HCT116 (cell line): ENCODE measurements at regions not wholly inside any gene's neighbourhood (a gene's known extent, or its start where the extent isn't known, plus 50 kb on each side); places are given as distances from the start of the nearest gene placed in this dataset.

Source experiments
- ATAC-seq: fragments of 200-7000 bp; cut with Tn5 transposase; 2 replicates; pipeline ENCODE4 v1.9.1; 2020; ENCODE audit warnings: mild to moderate bottlenecking, moderate library complexity
- BruUV-seq: library from RNA; stranded (reverse); fragments of 400-500 nt; replicated peaks from 2 replicates; lab custom pipeline; 2021; lab: Mats Ljungman, UMichigan
- CTCF ChIA-PET: fragments of 300-600 bp; sonication (Branson Sonifier 250); formaldehyde crosslinking; loops from one replicate; lab custom pipeline; 2021; ENCODE audit warnings: antibody characterized with exemption; lab: Charles Lee
- POLR2A ChIA-PET: fragments of 300-600, 350-600 bp; sonication (Branson Sonifier 250); formaldehyde crosslinking; loops from one replicate; lab custom pipeline; 2021; ENCODE audit warnings: antibody characterized with exemption; lab: Charles Lee
- RAD21 ChIA-PET, 2 experiments: fragments of 300-600 bp; sonication (Branson Sonifier 250); formaldehyde crosslinking; loops; one replicate each; lab custom pipeline; 2023; ENCODE audit warnings: low total read pairs in 2 of 2; ENCODE audit not compliant: uncharacterized antibody in 2 of 2, unreplicated experiment in 2 of 2, low non-redundant PET in 1 of 2; lab: Charles Lee
- DNase-seq: peaks from one replicate; pipeline ENCODE4 v3.0.0-alpha.2; 2010; ENCODE audit warnings: low read depth, low spot score
- H2AFZ ChIP-seq: fragments of 200-600 bp; shearing (Covaris generic), sonication (generic); 2 replicates; pipeline ENCODE4 v1.6.1; 2017; ENCODE audit warnings: low read depth, mixed run types, mixed read lengths, antibody characterized with exemption, low read length; ENCODE audit not compliant: poor library complexity, severe bottlenecking
- H3K27ac ChIP-seq: 2 replicates; pipeline ENCODE4 v1.5.1; 2012; ENCODE audit warnings: low read depth, low read length
- H3K27me3 ChIP-seq: fragments of 200-600 bp; sonication (generic); 2 replicates; pipeline ENCODE4 v1.6.1; 2016; ENCODE audit warnings: mixed run types, low read length, mixed read lengths; ENCODE audit not compliant: insufficient read depth
- H3K36me3 ChIP-seq, 2 experiments: fragments of 200-500 bp in 1 of 2; fragments of 200-600 bp in 1 of 2; sonication (Bioruptor generic) in 1 of 2; sonication (generic) in 1 of 2; 2 replicates each; pipeline versions ENCODE4 v1.5.1 to v1.6.1; 2014 to 2016; ENCODE audit warnings: low read length in 2 of 2, inconsistent platforms in 1 of 2, mixed read lengths in 1 of 2, mixed run types in 1 of 2; ENCODE audit not compliant: insufficient read depth in 2 of 2, control insufficient read depth in 1 of 2
- H3K4me1 ChIP-seq, 2 experiments: fragments of 200-600 bp in 1 of 2; sonication (generic) in 1 of 2; 2 replicates each; pipeline versions ENCODE4 v1.5.1 to v1.6.1; 2012 to 2017; ENCODE audit warnings: low read length in 2 of 2, inconsistent platforms in 1 of 2, mild to moderate bottlenecking in 1 of 2, mixed read lengths in 1 of 2, mixed run types in 1 of 2, moderate library complexity in 1 of 2; ENCODE audit not compliant: insufficient read depth in 2 of 2, control insufficient read depth in 1 of 2
- H3K4me2 ChIP-seq: fragments of 200-600 bp; sonication (generic); 2 replicates; pipeline ENCODE4 v1.6.1; 2017; ENCODE audit warnings: mixed run types, low read length, mixed read lengths
- H3K4me3 ChIP-seq, 2 experiments: fragments of 200-600 bp in 1 of 2; sonication (generic) in 1 of 2; replicated peaks in 1 of 2; 2 replicates each; pipeline ENCODE4 v1.5.1; 2011 to 2016; ENCODE audit warnings: low read length in 2 of 2, control low read depth in 1 of 2, low read depth in 1 of 2, mild to moderate bottlenecking in 1 of 2, mixed read lengths in 1 of 2, mixed run types in 1 of 2
- H3K79me2 ChIP-seq: fragments of 200-600 bp; sonication (generic); 2 replicates; pipeline ENCODE4 v1.6.1; 2017; ENCODE audit warnings: mild to moderate bottlenecking, mixed run types, low read length, moderate library complexity, mixed read lengths; ENCODE audit not compliant: insufficient read depth
- H3K9ac ChIP-seq: fragments of 200-600 bp; sonication (generic); 2 replicates; pipeline ENCODE4 v1.6.1; 2016; ENCODE audit warnings: low read length, mixed read lengths
- H3K9me2 ChIP-seq: fragments of 200-600 bp; sonication (generic), shearing (Covaris generic); 2 replicates; pipeline ENCODE4 v1.6.1; 2017; ENCODE audit warnings: mixed run types, mild to moderate bottlenecking, moderate library complexity; ENCODE audit not compliant: insufficient read depth
- H3K9me3 ChIP-seq, 2 experiments: fragments of 200-500 bp in 1 of 2; fragments of 200-600 bp in 1 of 2; sonication (Bioruptor generic) in 1 of 2; sonication (generic) in 1 of 2; 2 replicates each; pipeline ENCODE4 v1.6.1; 2014 to 2017; ENCODE audit warnings: low read length in 2 of 2, mixed read lengths in 2 of 2, inconsistent platforms in 1 of 2, low read depth in 1 of 2, mild to moderate bottlenecking in 1 of 2, mixed run types in 1 of 2, moderate library complexity in 1 of 2; ENCODE audit not compliant: control insufficient read depth in 1 of 2, insufficient read depth in 1 of 2
- H4K20me1 ChIP-seq: fragments of 200-600 bp; sonication (generic), shearing (Covaris generic); 2 replicates; pipeline ENCODE4 v1.6.1; 2017; ENCODE audit warnings: mixed run types, mild to moderate bottlenecking, moderate library complexity; ENCODE audit not compliant: insufficient read depth
- ATF3 ChIP-seq: IDR thresholded peaks from 2 replicates; pipeline ENCODE4 v1.6.1; 2012
- CBX3 ChIP-seq: IDR thresholded peaks from 2 replicates; pipeline ENCODE4 v1.6.1; 2012; ENCODE audit warnings: low read depth
- CEBPB ChIP-seq: IDR thresholded peaks from 2 replicates; pipeline ENCODE4 v1.6.1; 2012; ENCODE audit warnings: low read depth
- CTCF ChIP-seq, 3 experiments: fragments of 200-600 bp in 1 of 3; sonication (generic) in 1 of 3; IDR thresholded peaks in 2 of 3; conservative IDR thresholded peaks in 1 of 3; 2 replicates each; pipeline ENCODE4 v1.5.1; 2012 to 2017; ENCODE audit warnings: low read depth in 2 of 3, low read length in 2 of 3, antibody characterized with exemption in 1 of 3, borderline replicate concordance in 1 of 3, control low read depth in 1 of 3, mild to moderate bottlenecking in 1 of 3, mixed read lengths in 1 of 3, mixed run types in 1 of 3, moderate library complexity in 1 of 3; ENCODE audit not compliant: insufficient read depth in 1 of 3
- EZH2 ChIP-seq: fragments of 200-600 bp; sonication (generic); IDR thresholded peaks from 2 replicates; pipeline ENCODE4 v1.6.1; 2017; ENCODE audit warnings: antibody characterized with exemption, mixed run types
- EZH2phosphoT487 ChIP-seq: fragments of 200-600 bp; IDR thresholded peaks from 2 replicates; pipeline ENCODE4 v1.6.1; 2018; ENCODE audit warnings: antibody characterized with exemption, borderline replicate concordance
- FOSL1 ChIP-seq: IDR thresholded peaks from 2 replicates; pipeline ENCODE4 v1.6.1; 2012; ENCODE audit warnings: low read depth
- POLR2A ChIP-seq: IDR thresholded peaks from 2 replicates; pipeline ENCODE4 v1.7.0; 2011; ENCODE audit warnings: borderline replicate concordance; ENCODE audit not compliant: insufficient read depth, insufficient read length; ENCODE audit errors: extremely low read depth
- POLR2AphosphoS5 ChIP-seq: IDR thresholded peaks from 2 replicates; pipeline ENCODE4 v1.6.1; 2011; ENCODE audit warnings: mild to moderate bottlenecking, low read depth, low read length, moderate library complexity
- REST ChIP-seq: IDR thresholded peaks from 2 replicates; pipeline ENCODE4 v1.6.1; 2012; ENCODE audit warnings: low read depth
- SIN3A ChIP-seq: IDR thresholded peaks from 2 replicates; pipeline ENCODE4 v1.6.1; 2012; ENCODE audit warnings: low read depth
- SP1 ChIP-seq: IDR thresholded peaks from 2 replicates; pipeline ENCODE4 v1.6.1; 2012; ENCODE audit warnings: low read depth
- SRF ChIP-seq: IDR thresholded peaks from 2 replicates; pipeline ENCODE4 v1.6.1; 2012; ENCODE audit warnings: low read depth
- TCF7L2 ChIP-seq: IDR thresholded peaks from 2 replicates; pipeline ENCODE4 v1.7.0; 2011; ENCODE audit warnings: borderline replicate concordance, inconsistent platforms; ENCODE audit not compliant: insufficient read depth, insufficient read length; ENCODE audit errors: extremely low read depth
- ZBTB33 ChIP-seq: IDR thresholded peaks from 2 replicates; pipeline ENCODE4 v1.6.1; 2011; ENCODE audit warnings: mild to moderate bottlenecking, low read length, moderate library complexity; ENCODE audit not compliant: insufficient replicate concordance; ENCODE audit errors: extremely low read depth
- ZFX ChIP-seq: fragments of 450-650 bp; IDR thresholded peaks from 2 replicates; pipeline ENCODE4 v1.6.1; 2017
- ZNF274 ChIP-seq: fragments of 200-500 bp; sonication (Bioruptor generic); IDR thresholded peaks from 2 replicates; pipeline ENCODE4 v1.6.1; 2014; ENCODE audit warnings: mild to moderate bottlenecking, low read depth, low read length, inconsistent platforms
- intact Hi-C: fragments of 100-400 bp; cut with micrococcal nuclease; formaldehyde crosslinking; loops from 2 replicates; pipeline ENCODE4 v1.10.0; 2022

GRCh38 chr16:46404028-46404427 is 217.2 kb downstream of the SHCBP1 start:
- no peak for DNase-seq

More at GRCh38 chr16:46404028-46404427, 217.2 kb downstream of the SHCBP1 start:
- BruUV-seq, result no TSS peak
- Histone ChIP-seq H4K20me1 (no peaks in the 10 kb centered on the region), H3K9me3 (peaks cover 0 to 29% of the 10 kb centered on the region in 2 experiments; a peak in 2 of 4 replicates), H3K4me1 (no peaks in the 10 kb centered on the region), H2AFZ (no peak overlapping the region), H3K36me3 (no peaks in the 10 kb centered on the region), H3K4me3 (no peak overlapping the region), H3K9me2 (no peaks in the 10 kb centered on the region), H3K27ac (no peak overlapping the region), H3K4me2 (no peak overlapping the region), H3K79me2 (no peaks in the 10 kb centered on the region), H3K9ac (no peak overlapping the region), H3K27me3 (no peaks in the 10 kb centered on the region)
- RAD21 ChIA-PET, result no interaction called here
- POLR2A ChIA-PET, result no interaction called here
- no peak for ATAC-seq
- CTCF ChIA-PET, result no interaction called here
- intact Hi-C loops, result no loop called here
- TF ChIP-seq ATF3, result no peak
- TF ChIP-seq CBX3, result no peak
- TF ChIP-seq EZH2phosphoT487, result no peak
- TF ChIP-seq POLR2A, result no peak
- no peak for TF ChIP-seq ZFX
- TF ChIP-seq ZNF274, result no peak
- TF ChIP-seq TCF7L2, result no peak
- no peak for TF ChIP-seq SRF
- TF ChIP-seq POLR2AphosphoS5, result no peak
- TF ChIP-seq EZH2, result no peak
- no peak for TF ChIP-seq SP1
- no peak for TF ChIP-seq CTCF (IDR thresholded peaks at IDR 0.05 in 2 of 3, conservative IDR thresholded peaks at IDR 0.05 in 1 of 3; ENCODE audit: borderline replicate concordance in 1 of 3, insufficient read depth in 1 of 3, low read depth in 2 of 3, low read length in 2 of 3)
- no peak for TF ChIP-seq ZBTB33
- TF ChIP-seq FOSL1, result no peak
- no peak for TF ChIP-seq CEBPB
- TF ChIP-seq REST, result no peak
- no peak for TF ChIP-seq SIN3A
